VCaP (cell line): ENCODE measurements at regions not wholly inside any gene's neighbourhood (a gene's known extent, or its start where the extent isn't known, plus 50 kb on each side); places are given as distances from the start of the nearest gene placed in this dataset.

Experiments
- H3K27ac ChIP-seq: fragments of 450-650 bp; 2 replicates; pipeline ENCODE4 v1.5.1; 2017
- TF ChIP-seq, protein P1 (sequence below): fragments of 450-650 bp; conservative IDR thresholded peaks from 2 replicates; pipeline ENCODE4 v1.5.1; 2017; ENCODE audit warnings: mild to moderate bottlenecking, moderate library complexity

DNA sequence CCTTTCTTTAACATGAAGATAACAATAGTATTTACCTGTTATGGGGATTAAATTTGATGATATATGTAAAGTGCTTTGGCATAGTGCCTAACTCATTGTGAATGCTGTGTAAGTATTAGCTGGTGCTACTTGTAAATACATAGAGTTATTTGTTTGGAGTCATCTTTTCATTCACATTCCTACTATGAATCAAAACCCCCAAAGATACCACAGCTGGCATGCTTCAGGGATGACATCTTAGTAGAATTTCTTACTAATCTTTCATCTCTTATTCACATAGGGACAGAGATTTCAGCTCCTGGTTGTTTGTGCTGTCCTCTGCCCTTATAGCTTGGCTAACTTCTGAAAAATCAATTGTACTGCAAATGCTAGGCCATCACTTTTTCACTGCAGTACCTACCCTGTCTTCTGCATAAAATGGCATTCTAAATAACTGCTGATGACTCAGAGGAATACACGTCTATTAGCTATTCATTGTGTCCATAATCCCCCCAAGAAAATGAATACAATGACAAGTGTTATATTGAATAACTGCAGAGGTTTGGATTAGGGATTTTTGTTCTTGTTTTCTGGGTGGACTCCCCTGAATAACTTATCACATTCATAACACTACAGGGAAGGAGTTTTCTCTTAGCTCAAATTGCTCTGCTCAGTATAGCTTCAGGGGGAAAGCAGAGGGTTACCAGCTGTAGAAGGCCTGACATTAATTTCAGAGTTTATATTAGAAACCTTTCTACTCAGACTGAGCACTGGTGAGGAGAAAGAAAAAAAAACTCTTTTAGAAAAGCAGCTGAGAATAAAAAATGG is 192.2 kb upstream of the C9orf72 start:
- no peak overlapping the region for H3K27ac ChIP-seq
- TF ChIP-seq, protein P1, sequence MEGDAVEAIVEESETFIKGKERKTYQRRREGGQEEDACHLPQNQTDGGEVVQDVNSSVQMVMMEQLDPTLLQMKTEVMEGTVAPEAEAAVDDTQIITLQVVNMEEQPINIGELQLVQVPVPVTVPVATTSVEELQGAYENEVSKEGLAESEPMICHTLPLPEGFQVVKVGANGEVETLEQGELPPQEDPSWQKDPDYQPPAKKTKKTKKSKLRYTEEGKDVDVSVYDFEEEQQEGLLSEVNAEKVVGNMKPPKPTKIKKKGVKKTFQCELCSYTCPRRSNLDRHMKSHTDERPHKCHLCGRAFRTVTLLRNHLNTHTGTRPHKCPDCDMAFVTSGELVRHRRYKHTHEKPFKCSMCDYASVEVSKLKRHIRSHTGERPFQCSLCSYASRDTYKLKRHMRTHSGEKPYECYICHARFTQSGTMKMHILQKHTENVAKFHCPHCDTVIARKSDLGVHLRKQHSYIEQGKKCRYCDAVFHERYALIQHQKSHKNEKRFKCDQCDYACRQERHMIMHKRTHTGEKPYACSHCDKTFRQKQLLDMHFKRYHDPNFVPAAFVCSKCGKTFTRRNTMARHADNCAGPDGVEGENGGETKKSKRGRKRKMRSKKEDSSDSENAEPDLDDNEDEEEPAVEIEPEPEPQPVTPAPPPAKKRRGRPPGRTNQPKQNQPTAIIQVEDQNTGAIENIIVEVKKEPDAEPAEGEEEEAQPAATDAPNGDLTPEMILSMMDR, result no peak

DNA sequence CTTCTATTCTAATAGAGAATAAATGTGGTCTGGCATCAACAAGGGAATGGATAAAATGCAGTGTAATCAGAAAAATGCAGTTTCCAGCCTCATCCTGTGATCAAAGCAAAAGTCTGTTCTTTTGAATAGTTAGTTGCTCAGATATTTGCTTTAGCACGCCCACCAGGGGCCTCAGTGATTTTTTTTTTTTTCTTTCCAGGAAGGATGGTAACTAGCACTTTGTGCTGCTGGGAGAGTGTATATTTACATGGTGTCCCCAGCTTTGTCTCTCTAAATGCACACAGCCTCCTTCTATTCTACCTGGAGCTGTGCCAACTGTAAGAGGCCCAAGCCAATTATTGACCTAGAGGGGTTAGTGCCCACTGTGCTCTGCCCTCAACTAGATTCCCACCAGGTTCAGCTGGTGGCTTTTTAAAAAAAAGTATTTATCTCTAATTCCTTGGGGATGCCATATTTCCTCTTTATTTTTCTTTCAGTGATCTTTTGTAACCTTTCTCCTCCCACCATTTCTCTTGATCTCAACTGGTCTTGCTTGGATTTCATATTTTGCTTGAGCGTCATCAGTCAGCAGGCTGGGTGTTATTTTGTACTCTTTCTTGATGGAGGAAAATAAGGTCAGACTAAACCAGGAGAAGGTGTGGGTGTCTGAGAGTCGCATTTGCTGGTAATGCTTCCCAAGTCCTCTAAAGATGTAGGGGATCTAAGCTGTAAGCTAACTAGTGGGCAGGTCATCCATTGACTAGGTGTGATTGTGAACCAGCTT is 193.0 kb upstream of the C9orf72 start:
- TF ChIP-seq, protein P1, result no peak

DNA sequence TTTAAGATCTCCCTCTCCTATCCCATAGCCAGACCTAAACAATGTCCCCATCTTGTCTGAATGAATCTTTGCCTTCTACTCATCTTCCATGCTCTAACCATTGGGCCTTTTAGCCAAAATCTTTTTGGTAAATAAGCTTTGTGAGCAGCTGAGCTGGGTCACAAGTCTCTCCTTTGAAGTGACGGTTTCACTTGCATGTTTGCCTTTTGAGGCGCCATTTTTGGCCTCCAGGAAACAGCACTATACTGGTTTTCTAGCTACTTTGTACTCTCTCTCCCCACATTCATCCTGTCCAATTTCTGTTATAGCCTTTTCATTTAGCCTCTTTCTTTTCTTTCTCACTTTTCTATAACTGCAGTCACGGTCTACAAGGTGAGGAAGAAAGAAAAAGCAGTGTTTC is 195.5 kb upstream of the C9orf72 start:
- TF ChIP-seq, protein P1, result no peak
- no peak overlapping the region for H3K27ac ChIP-seq

More for the DNA sequence above, 193.0 kb upstream of the C9orf72 start:
- H3K27ac ChIP-seq, result no peak overlapping the region

DNA sequence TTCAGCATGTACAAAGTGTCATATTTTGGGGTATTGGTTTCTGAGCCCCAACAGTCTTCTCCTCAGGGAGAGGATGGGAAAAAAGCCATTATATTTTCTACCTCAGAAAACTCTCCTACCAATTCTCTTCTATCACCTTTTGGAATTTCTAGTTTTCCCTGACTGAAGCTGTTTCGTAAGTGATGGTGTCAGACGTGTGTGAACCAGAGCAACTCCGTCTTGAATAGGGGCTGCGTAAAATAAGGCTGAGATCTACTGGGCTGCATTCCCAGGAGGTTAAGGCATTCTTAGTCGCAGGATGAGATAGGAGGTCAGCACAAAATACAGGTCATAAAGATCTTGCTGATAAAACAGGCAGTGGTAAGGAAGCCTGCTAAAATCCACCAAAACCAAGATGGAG is 197.3 kb upstream of the C9orf72 start:
- TF ChIP-seq, protein P1, result no peak
- H3K27ac ChIP-seq, result no peak overlapping the region

DNA sequence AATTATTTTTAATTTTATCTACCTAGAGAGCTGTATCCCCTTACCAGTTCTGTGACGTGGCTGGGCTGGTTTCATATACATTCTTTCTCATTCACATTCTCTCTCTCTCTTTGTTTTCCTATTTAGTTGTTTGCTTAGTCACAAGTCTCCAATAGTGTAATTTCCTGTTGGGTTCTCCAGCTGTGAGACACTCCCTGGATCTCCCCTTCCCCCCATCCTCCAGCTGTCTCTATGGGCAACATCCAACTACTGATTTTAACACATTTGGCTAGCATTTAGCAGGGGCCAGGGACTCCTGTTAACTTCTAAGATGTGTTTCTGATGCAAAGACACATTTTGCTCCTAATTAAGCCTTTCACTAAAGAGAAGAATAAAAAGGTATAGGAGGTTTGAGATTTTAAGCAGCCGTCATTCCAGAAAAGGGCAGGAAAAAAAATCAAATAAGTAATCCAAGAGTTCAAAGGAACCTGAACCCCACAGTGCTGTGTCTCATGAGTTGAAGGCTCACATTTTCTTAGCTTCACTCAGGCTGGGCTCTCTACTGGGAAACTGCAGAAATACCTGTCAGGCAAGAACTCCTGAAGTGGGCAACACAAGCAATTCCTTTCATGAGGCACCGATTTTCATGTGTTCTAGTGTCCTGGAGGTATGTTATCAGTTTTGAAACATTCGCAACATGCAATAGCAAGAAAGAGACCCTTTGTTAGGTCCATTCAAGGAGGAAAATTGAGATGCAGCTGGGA is 198.7 kb upstream of the C9orf72 start:
- no peak overlapping the region for H3K27ac ChIP-seq
- TF ChIP-seq, protein P1, result no peak

DNA sequence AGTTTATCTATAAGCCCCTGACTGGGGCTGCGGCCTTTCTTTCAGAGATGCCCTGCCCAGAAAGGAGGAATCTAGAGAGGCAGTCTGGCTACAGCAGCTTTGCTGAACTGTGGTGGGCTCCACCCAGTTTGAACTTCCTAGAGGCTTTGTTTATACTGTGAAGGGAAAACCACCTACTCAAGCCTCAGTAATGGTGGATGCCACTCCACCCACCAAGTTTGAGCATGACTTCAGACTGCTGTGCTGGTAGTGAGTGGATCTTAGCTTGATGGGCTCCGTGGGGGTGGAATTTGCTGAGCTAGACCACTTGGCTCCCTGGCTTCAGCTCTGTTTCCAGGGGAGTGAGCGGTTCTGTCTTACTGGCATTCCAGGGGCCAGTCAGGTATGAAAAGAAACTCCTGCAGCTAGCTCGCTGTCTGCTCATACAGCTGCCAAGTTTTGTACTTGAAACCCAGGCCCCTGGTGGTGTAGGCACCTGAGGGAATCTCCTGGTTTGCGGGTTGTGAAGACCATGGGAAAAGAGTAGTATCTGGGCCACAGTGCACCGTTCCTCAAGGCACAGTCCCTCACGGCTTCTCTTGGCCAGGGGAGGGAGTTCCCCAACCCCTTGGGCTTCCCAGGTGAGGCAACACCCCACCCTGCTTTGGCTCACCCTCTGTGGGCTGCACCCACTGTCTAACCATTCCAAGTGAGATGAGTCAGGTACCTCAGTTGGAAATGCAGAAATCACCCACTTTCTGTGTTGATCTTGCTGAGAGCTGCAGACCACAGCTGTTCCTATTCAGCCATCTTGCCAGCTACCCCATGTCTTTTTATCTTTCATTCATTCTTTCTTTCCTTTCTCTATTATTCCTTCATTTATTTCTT is 211.8 kb upstream of the C9orf72 start:
- no peak overlapping the region for H3K27ac ChIP-seq
- TF ChIP-seq, protein P1, result no peak
